ENCODE measurements at regions not wholly inside any gene's neighbourhood (a gene's known extent, or its start where the extent isn't known, plus 50 kb on each side); places are given as distances from the start of the nearest gene placed in this dataset.

GRCh38 chr10:84822931-84823630 lies 494.7 kb downstream of the CCSER2 start:
- TF ChIP-seq CTCF (conservative IDR thresholded peaks at IDR 0.05 in 1 of 2, IDR thresholded peaks at IDR 0.05 in 1 of 2; ENCODE audit: low read depth in 1 of 2, low read length in 2 of 2): no peak
- TF ChIP-seq EZH2 (IDR thresholded peaks at IDR 0.05; ENCODE audit: low read length, missing control alignments): no peak

All from fibroblast of lung (primary cell).